ENCODE measurements at regions not wholly inside any gene's neighbourhood (a gene's known extent, or its start where the extent isn't known, plus 50 kb on each side); places are given as distances from the start of the nearest gene placed in this dataset.

DNA sequence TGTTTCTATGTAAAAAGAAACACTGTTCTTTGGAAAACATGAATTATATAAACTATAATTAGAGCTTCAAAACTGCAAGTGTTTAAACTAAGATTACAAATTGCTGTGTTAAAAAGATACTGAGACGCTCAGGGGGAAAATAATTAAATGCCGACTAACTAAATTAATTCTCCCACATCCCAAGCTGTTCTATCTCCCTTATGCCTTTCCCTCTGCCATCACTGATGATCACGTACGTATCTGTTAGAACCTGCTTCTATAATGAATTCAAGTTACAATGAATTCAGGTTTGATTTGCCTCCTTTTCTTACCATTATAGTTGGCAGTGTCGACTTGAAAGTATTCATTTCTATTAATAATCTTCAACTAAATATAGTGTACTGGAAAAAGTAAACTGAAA is 349.9 kb upstream of the CDH6 start:
- Histone ChIP-seq H3K23ac (ENCODE audit: low read length in 2 of 2) (no peak overlapping the region), H2BK5ac (ENCODE audit: low read depth, low read length, poor library complexity, severe bottlenecking) (no peak overlapping the region), H3K27me3 (ENCODE audit: control insufficient read depth in 1 of 2, insufficient read depth in 1 of 2, low read length in 2 of 2) (no peaks in the 10 kb centered on the region), H2AFZ (ENCODE audit: low read depth, low read length) (no peak overlapping the region), H3K18ac (ENCODE audit: low read depth in 1 of 2, low read length in 2 of 2) (no peak overlapping the region), H3K4me3 (ENCODE audit: insufficient read depth in 1 of 2, low read depth in 1 of 2, low read length in 2 of 2) (no peak overlapping the region), H3K36me3 (ENCODE audit: control insufficient read depth in 1 of 2, insufficient read depth in 2 of 2, low read depth in 1 of 2, low read length in 2 of 2) (no peaks in the 10 kb centered on the region), H3K27ac (ENCODE audit: low read length, poor library complexity, severe bottlenecking) (no peak overlapping the region), H3K9ac (ENCODE audit: low read length) (no peak overlapping the region), H3K4ac (ENCODE audit: low read depth in 1 of 2, low read length in 2 of 2) (no peak overlapping the region), H2AK5ac (ENCODE audit: low read length, severe bottlenecking) (no peak overlapping the region), H3K4me2 (ENCODE audit: low read length, poor library complexity, severe bottlenecking) (no peak overlapping the region), H2BK120ac (ENCODE audit: low read depth, low read length) (no peak overlapping the region), H2BK15ac (ENCODE audit: low read depth, poor library complexity, severe bottlenecking) (no peak overlapping the region), H4K8ac (ENCODE audit: low read length) (no peak overlapping the region), H3K14ac (ENCODE audit: low read length in 2 of 2) (no peak overlapping the region), H4K91ac (ENCODE audit: low read length) (no peak overlapping the region), H3K9me3 (ENCODE audit: control insufficient read depth, low read length) (no peaks in the 10 kb centered on the region), H3K79me1 (replicated peaks; ENCODE audit: low read length, poor library complexity, severe bottlenecking) (peaks cover 2% of the 10 kb centered on the region), H3K4me1 (ENCODE audit: control insufficient read depth, insufficient read depth, low read depth, low read length) (no peaks in the 10 kb centered on the region), H2BK12ac (ENCODE audit: low read length in 2 of 2) (no peak overlapping the region)
- DNase-seq, result no peak
- WGBS, result 74% methylated on average over 3 of the region's 5 CpGs

DNA sequence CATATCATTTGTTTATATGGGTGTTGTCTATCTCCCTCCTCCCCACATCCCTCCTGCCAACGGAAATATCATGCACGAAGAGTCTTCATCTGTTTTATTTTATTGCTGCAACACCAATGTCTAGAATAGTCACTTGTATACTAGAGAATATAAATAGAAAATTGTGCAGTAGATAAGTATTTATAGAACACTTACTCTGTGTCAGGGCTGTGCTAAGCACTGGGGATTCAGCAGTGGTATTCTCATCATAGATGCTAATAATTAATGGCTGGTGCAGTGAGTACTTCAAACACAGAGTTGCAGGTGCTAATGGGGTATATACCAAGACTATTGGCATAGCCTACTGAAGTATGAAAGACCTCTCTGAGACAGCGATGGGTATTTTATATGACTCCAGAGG is 353.5 kb upstream of the CDH6 start:
- no peak overlapping the region for H3K4me3 ChIP-seq (ENCODE audit: insufficient read depth in 1 of 2, low read depth in 1 of 2, low read length in 2 of 2)

GRCh38 chr5:30838936-30839496 is 354.5 kb upstream of the CDH6 start:
- Histone ChIP-seq H3K4me3 (ENCODE audit: insufficient read depth in 1 of 2, low read depth in 1 of 2, low read length in 2 of 2) (no peak overlapping the region), H3K36me3 (ENCODE audit: control insufficient read depth in 1 of 2, insufficient read depth in 2 of 2, low read depth in 1 of 2, low read length in 2 of 2) (no peaks in the 10 kb centered on the region), H4K91ac (ENCODE audit: low read length) (no peak overlapping the region), H2BK120ac (ENCODE audit: low read depth, low read length) (no peak overlapping the region), H2BK5ac (ENCODE audit: low read depth, low read length, poor library complexity, severe bottlenecking) (peak overlapping the region; percentile 94), H3K9me3 (ENCODE audit: control insufficient read depth, low read length) (no peaks in the 10 kb centered on the region), H3K14ac (ENCODE audit: low read length in 2 of 2) (no peak overlapping the region), H2AFZ (ENCODE audit: low read depth, low read length) (no peak overlapping the region), H4K8ac (ENCODE audit: low read length) (no peak overlapping the region), H3K9ac (ENCODE audit: low read length) (no peak overlapping the region), H2BK15ac (ENCODE audit: low read depth, poor library complexity, severe bottlenecking) (no peak overlapping the region), H3K18ac (ENCODE audit: low read depth in 1 of 2, low read length in 2 of 2) (no peak overlapping the region), H3K23ac (ENCODE audit: low read length in 2 of 2) (no peak overlapping the region), H3K4ac (ENCODE audit: low read depth in 1 of 2, low read length in 2 of 2) (no peak overlapping the region), H3K27ac (ENCODE audit: low read length, poor library complexity, severe bottlenecking) (peak overlapping the region; percentile 86), H3K79me1 (replicated peaks; ENCODE audit: low read length, poor library complexity, severe bottlenecking) (peaks cover 2% of the 10 kb centered on the region), H3K4me1 (ENCODE audit: control insufficient read depth, insufficient read depth, low read depth, low read length) (no peaks in the 10 kb centered on the region), H3K27me3 (ENCODE audit: control insufficient read depth in 1 of 2, insufficient read depth in 1 of 2, low read length in 2 of 2) (no peaks in the 10 kb centered on the region), H3K4me2 (ENCODE audit: low read length, poor library complexity, severe bottlenecking) (no peak overlapping the region), H2AK5ac (ENCODE audit: low read length, severe bottlenecking) (no peak overlapping the region), H2BK12ac (ENCODE audit: low read length in 2 of 2) (no peak overlapping the region)
- 36% methylated on average over 2 of the region's 3 CpGs for WGBS
- no peak for DNase-seq

More for the DNA sequence above, 353.5 kb upstream of the CDH6 start:
- H2BK15ac ChIP-seq (ENCODE audit: low read depth, poor library complexity, severe bottlenecking), result no peak overlapping the region
- H3K18ac ChIP-seq (ENCODE audit: low read depth in 1 of 2, low read length in 2 of 2), result no peak overlapping the region
- H3K4me1 ChIP-seq (ENCODE audit: control insufficient read depth, insufficient read depth, low read depth, low read length), result no peaks in the 10 kb centered on the region
- 86% methylated on average over 1 of the region's 3 CpGs for WGBS
- peaks cover 2% of the 10 kb centered on the region for H3K79me1 ChIP-seq (replicated peaks; ENCODE audit: low read length, poor library complexity, severe bottlenecking)
- no peak overlapping the region for H4K8ac ChIP-seq (ENCODE audit: low read length)
- DNase-seq, result no peak
- no peak overlapping the region for H2AFZ ChIP-seq (ENCODE audit: low read depth, low read length)
- peak overlapping the region; percentile 46 for H2BK5ac ChIP-seq (ENCODE audit: low read depth, low read length, poor library complexity, severe bottlenecking)
- no peaks in the 10 kb centered on the region for H3K9me3 ChIP-seq (ENCODE audit: control insufficient read depth, low read length)
- no peak overlapping the region for H4K91ac ChIP-seq (ENCODE audit: low read length)
- no peak overlapping the region for H3K9ac ChIP-seq (ENCODE audit: low read length)
- no peak overlapping the region for H2BK120ac ChIP-seq (ENCODE audit: low read depth, low read length)
- H3K23ac ChIP-seq (ENCODE audit: low read length in 2 of 2), result no peak overlapping the region
- H3K4me2 ChIP-seq (ENCODE audit: low read length, poor library complexity, severe bottlenecking), result no peak overlapping the region
- no peaks in the 10 kb centered on the region for H3K36me3 ChIP-seq (ENCODE audit: control insufficient read depth in 1 of 2, insufficient read depth in 2 of 2, low read depth in 1 of 2, low read length in 2 of 2)
- no peak overlapping the region for H3K14ac ChIP-seq (ENCODE audit: low read length in 2 of 2)
- H2BK12ac ChIP-seq (ENCODE audit: low read length in 2 of 2), result no peak overlapping the region
- peak overlapping the region; percentile 90 for H3K27ac ChIP-seq (ENCODE audit: low read length, poor library complexity, severe bottlenecking)
- H3K4ac ChIP-seq (ENCODE audit: low read depth in 1 of 2, low read length in 2 of 2), result no peak overlapping the region
- no peaks in the 10 kb centered on the region for H3K27me3 ChIP-seq (ENCODE audit: control insufficient read depth in 1 of 2, insufficient read depth in 1 of 2, low read length in 2 of 2)
- H2AK5ac ChIP-seq (ENCODE audit: low read length, severe bottlenecking), result peak overlapping the region; percentile 84

DNA sequence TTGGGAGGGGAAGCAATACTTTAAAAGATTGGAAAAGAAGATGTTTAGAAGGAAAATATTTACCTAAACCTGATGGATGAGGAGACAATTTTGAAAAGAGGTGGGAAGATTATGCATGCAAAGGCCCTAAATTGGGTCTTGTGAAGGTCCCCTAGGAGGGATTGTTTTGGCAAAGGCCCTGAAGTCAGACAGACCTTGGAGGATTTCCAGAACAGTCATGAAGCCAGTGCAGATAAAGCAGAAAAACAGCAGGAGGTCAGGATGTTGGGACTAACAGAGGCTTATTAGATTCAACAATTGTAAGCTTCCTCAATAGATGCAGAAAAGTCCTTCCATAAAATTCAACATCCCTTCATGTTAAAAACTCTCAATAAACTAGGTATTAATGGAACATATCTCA is 361.0 kb upstream of the CDH6 start:
- Histone ChIP-seq H3K27ac (ENCODE audit: low read length, poor library complexity, severe bottlenecking) (no peak overlapping the region), H3K4me3 (ENCODE audit: insufficient read depth in 1 of 2, low read depth in 1 of 2, low read length in 2 of 2) (no peak overlapping the region), H2BK120ac (ENCODE audit: low read depth, low read length) (no peak overlapping the region), H3K9ac (ENCODE audit: low read length) (no peak overlapping the region), H3K27me3 (ENCODE audit: control insufficient read depth in 1 of 2, insufficient read depth in 1 of 2, low read length in 2 of 2) (no peaks in the 10 kb centered on the region), H3K18ac (ENCODE audit: low read depth in 1 of 2, low read length in 2 of 2) (no peak overlapping the region), H3K36me3 (ENCODE audit: control insufficient read depth in 1 of 2, insufficient read depth in 2 of 2, low read depth in 1 of 2, low read length in 2 of 2) (no peaks in the 10 kb centered on the region), H2AFZ (ENCODE audit: low read depth, low read length) (no peak overlapping the region), H2BK12ac (ENCODE audit: low read length in 2 of 2) (no peak overlapping the region), H3K79me1 (replicated peaks; ENCODE audit: low read length, poor library complexity, severe bottlenecking) (no peaks in the 10 kb centered on the region), H3K4ac (ENCODE audit: low read depth in 1 of 2, low read length in 2 of 2) (no peak overlapping the region), H2AK5ac (ENCODE audit: low read length, severe bottlenecking) (no peak overlapping the region), H4K8ac (ENCODE audit: low read length) (no peak overlapping the region), H3K14ac (ENCODE audit: low read length in 2 of 2) (no peak overlapping the region), H2BK5ac (ENCODE audit: low read depth, low read length, poor library complexity, severe bottlenecking) (no peak overlapping the region), H3K4me1 (ENCODE audit: control insufficient read depth, insufficient read depth, low read depth, low read length) (no peaks in the 10 kb centered on the region), H3K23ac (ENCODE audit: low read length in 2 of 2) (no peak overlapping the region), H4K91ac (ENCODE audit: low read length) (no peak overlapping the region), H3K4me2 (ENCODE audit: low read length, poor library complexity, severe bottlenecking) (no peak overlapping the region), H3K9me3 (ENCODE audit: control insufficient read depth, low read length) (no peaks in the 10 kb centered on the region), H2BK15ac (ENCODE audit: low read depth, poor library complexity, severe bottlenecking) (no peak overlapping the region)
- DNase-seq, result no peak
